HG03025 (cell line): ENCODE measurements at regions not wholly inside any gene's neighbourhood (a gene's known extent, or its start where the extent isn't known, plus 50 kb on each side); places are given as distances from the start of the nearest gene placed in this dataset.
"Not testable (repeated sequence)": the region's sequence is repeated elsewhere in the genome, so short reads cannot be mapped to it uniquely, and the experiment has no call there.

Source experiments
- ATAC-seq: cut with Tn5 transposase; IDR thresholded peaks from one replicate; pipeline ENCODE4 v1.9.1; 2021; ENCODE audit warnings: mild to moderate bottlenecking, moderate library complexity; ENCODE audit not compliant: unreplicated experiment, low FRiP score

DNA sequence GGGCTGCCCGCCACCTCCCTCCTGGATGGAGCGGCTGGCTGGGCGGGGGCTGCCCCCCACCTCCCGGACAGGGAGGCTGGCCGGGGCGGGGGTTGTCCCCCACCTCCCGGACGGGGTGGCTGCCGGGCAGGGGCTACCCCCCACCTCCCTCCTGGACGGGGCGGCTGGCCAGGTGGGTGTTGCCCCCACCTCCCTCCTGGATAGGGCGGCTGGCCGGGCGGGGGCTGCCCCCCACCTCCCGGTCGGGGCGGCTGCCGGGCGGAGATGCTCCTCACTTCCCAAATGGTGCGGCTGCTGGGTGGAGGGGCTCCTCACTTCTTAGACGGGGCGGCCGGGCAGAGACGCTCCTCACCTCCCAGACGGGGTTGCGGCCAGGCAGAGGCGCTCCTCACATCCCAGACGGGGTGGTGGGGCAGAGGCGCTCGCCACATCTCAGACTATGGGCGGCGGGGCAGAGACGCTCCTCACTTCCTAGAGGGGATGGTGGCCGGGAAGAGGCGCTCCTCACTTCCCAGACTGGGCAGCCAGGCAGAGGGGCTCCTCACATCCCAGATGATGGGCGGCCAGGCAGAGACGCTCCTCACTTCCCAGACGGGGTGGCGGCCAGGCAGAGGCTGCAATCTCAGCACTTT is 153.9 kb upstream of the OR4C13 start:
- ATAC-seq: not testable (repeated sequence)

DNA sequence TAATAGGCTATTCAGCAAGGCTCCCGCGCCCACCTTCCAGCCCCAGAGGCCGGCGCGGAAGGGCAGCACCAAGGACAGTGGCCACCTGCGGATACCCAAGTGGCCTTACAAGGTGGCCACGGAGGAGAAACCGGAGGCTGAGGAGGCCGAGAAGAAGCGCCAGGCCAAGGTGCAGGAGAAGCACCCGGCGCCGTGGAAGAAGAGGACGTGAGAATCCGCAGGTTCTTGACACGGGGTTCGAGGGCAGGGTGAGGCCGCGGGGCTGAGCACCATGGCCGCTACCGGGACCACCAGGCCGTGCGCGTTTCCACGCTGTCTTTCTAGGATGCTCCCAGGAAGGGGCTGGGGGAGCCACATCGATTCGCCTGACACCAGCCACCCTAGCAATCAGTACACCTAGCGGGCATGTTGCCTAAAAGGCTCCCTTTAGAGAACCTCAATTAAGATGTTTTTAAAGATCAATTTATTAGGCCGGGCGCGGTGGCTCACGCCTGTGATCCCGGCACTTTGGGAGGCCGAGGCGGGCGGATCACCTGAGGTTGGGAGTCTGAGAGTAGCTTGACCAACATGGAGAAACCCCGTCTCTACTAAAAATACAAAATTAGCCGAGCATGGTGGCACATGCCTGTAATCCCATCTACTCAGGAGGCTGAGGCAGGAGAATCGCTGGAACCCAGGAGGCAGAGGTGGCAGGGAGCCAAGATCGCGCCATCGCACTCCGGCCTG is 134.3 kb upstream of the OR4C13 start:
- ATAC-seq: not testable (repeated sequence)

DNA sequence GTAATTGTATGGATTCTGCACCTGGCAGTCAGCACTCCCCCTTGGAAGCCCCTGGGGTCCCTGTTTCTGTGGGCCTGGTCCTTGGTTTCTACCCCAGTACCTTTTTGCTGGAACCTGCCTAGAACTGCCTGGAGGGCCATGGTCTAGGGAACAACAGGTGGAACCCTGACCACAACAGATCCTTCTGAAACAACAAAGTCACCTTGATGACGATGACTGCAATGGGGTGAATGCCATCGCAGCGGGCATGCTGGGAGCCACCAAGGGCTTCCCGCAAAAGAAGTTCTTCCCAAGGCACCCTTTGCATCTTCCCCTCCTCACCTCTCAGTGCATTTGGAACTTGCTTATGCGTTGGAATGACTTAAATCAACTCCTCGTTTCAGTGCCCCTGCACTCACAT is 129.0 kb upstream of the OR4C13 start:
- not testable (repeated sequence) for ATAC-seq

DNA sequence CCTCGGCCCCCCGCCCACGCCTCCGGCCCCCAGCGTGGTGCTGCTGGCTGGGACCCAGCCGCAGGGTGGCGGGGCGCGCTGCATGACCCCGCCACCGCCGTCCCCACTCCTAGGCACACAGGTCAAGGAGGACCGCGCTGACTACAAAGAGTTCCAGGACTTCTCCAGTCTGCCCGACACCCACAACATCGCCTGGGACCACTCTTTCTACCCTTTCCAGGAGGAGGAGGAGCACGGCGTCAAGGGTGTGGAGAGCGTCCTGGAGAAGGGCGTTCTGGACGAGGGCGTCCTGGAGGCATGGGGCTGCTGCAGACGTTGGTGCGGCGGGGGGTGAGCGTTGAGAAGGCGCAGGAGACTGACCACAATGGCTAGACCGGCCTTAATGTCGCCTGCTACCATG is 101.7 kb upstream of the OR4C13 start:
- not testable (repeated sequence) for ATAC-seq

DNA sequence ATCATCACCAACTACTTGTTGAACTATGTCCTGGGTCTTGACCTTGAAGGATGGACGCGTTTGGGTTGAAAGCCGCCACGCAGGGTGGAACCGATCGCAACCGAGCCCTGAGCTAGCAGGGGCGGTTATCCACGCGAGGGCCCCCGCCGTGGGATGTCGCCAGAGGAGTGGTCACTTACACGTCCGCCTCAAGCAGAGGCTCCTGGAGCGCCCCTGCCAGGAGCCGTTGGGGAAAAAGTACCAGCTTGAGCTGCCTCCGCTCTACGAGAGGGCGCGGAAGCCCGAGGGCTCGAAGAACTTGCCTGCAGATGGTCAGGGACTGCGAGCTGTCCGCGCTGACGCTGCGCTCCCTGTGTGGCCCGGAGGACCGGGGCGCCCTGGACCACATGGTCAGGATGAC is 100.7 kb upstream of the OR4C13 start:
- no peak for ATAC-seq

DNA sequence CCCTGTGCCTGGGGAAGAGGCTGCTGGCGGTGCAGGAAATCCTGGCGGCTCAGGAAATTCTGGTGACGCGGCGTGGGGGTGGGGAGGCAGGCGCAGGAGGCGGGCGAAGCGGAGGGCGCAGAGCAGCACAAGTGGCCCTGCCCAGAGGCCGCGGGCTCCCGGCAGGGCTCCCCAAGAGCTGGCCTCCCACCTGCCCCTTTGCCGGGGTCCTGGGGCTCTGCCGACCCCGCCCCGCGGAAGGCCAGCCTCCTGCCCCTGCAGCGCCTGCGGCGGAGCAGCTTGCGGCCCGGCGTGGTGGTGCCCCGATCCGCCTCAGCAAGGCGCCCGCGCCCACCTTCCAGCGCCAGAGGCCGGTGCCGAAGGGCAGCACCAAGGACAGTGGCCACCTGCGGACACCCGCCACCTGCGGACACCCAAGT is 100.2 kb upstream of the OR4C13 start:
- ATAC-seq: no peak

DNA sequence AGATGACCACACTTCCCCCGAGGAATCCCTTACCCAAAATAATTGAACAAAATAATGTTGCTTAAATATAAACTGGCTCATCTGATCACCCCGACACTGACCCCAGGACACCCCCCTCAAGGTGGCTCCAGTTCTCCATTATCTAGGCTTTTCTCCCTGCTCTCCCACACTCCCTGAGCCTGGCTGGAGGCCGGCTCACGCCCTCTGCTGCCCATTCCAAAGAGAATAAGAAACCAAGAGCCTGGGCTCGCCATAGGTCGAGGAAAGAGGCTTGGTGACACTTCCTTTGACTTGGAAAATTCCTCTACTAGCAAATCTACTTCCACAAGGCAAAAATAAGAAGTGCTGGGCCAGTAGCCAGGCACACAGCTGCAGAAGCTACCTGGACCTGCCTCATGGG is 63.3 kb upstream of the OR4C13 start:
- ATAC-seq: not testable (repeated sequence)

DNA sequence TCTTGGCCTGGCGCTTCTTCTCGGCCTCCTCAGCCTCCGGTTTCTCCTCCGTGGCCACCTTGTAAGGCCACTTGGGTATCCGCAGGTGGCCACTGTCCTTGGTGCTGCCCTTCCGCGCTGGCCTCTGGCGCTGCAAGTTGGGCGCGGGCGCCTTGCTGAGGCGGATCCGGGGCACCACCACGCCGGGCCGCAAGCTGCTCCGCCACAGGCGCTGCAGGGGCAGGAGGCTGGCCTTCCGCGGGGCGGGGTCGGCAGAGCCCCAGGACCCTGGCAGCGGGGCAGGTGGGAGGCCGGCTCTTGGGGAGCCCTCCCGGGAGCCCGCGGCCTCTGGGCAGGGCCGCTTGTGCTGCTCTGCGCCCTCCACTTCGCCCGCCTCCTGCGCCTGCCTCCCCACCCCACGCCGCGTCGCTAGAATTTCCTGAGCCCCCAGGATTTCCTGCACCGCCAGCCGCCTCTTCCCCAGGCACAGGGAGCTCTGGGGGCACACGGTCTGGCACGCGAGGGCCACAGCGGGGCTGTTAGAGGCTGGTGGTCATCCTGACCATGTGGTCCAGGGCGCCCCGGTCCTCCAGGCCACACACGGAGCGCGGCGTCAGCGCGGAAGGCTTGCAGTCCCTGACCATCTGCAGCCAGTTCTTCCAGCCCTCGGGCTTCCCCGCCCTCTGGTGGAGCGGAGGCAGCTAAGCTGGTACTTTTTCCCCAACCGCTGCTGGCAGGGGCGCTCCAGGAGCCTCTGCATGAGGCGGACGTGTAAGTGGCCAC is 60.1 kb upstream of the OR4C13 start:
- ATAC-seq: not testable (repeated sequence)

DNA sequence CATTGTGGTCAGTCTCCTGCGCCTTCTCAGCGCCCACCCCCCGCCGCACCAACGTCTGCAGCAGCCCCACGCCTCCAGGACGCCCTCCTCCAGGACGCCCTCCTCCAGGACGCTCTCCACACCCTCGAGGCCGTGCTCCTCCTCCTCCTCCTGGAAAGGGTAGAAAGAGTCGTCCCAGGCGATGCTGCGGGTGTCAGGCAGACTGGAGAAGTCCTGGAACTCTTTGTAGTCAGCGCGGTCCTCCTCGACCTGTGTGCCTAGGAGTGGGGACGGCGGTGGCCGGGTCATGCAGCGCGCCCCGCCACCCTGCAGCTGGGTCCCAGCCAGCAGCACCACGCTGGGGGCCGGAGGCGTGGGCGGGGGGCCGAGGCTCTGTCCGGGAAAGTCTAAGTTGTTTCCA is 58.7 kb upstream of the OR4C13 start:
- ATAC-seq: not testable (repeated sequence)
